Liver (tissue), 8 donors: ENCODE measurements at regions not wholly inside any gene's neighbourhood (a gene's known extent, or its start where the extent isn't known, plus 50 kb on each side); places are given as distances from the start of the nearest gene placed in this dataset.

ENCODE experiments used
- DNase-seq: peaks from one replicate; pipeline ENCODE4 v3.0.0-alpha.2; 2017; ENCODE audit warnings: low spot score
- H3K27ac ChIP-seq, 2 donors: one replicate each; pipeline ENCODE4 v1.7.0; 2013; ENCODE audit warnings: inconsistent platforms in 2 of 2, low read length in 2 of 2, control low read depth in 1 of 2, low read depth in 1 of 2, mild to moderate bottlenecking in 1 of 2
- H3K27me3 ChIP-seq, 4 donors: one replicate each; pipeline versions ENCODE4 v1.6.1 to v1.7.0; 2013; ENCODE audit warnings: low read length in 3 of 4, inconsistent platforms in 1 of 4, mild to moderate bottlenecking in 1 of 4, moderate library complexity in 1 of 4; ENCODE audit not compliant: control insufficient read depth in 4 of 4, insufficient read depth in 4 of 4
- H3K36me3 ChIP-seq, 4 donors: one replicate each; pipeline versions ENCODE4 v1.6.1 to v1.7.0; 2013; ENCODE audit warnings: low read length in 3 of 4, mild to moderate bottlenecking in 3 of 4, low read depth in 1 of 4, moderate library complexity in 1 of 4; ENCODE audit not compliant: control insufficient read depth in 4 of 4, insufficient read depth in 3 of 4
- H3K4me1 ChIP-seq, 4 donors: one replicate each; pipeline versions ENCODE4 v1.6.1 to v1.7.0; 2013; ENCODE audit warnings: low read length in 3 of 4, mild to moderate bottlenecking in 3 of 4, moderate library complexity in 1 of 4; ENCODE audit not compliant: control insufficient read depth in 4 of 4, insufficient read depth in 4 of 4
- H3K4me3 ChIP-seq, 3 donors: one replicate each; pipeline versions ENCODE4 v1.6.1 to v1.7.0; 2013; ENCODE audit warnings: low read length in 3 of 3, control low read depth in 1 of 3, low read depth in 1 of 3, mild to moderate bottlenecking in 1 of 3
- H3K9ac ChIP-seq, 2 donors: one replicate each; pipeline ENCODE4 v1.7.0; 2013; ENCODE audit warnings: low read length in 2 of 2, mild to moderate bottlenecking in 2 of 2, moderate library complexity in 2 of 2, control low read depth in 1 of 2, low read depth in 1 of 2
- H3K9me3 ChIP-seq, 4 donors: one replicate each; pipeline versions ENCODE4 v1.6.1 to v1.7.0; 2013; ENCODE audit warnings: low read length in 3 of 4; ENCODE audit not compliant: control insufficient read depth in 4 of 4
- FOXA1 ChIP-seq: IDR thresholded peaks from 2 replicates; pipeline ENCODE4 v1.6.1; 2016; ENCODE audit warnings: antibody characterized with exemption
- FOXA2 ChIP-seq: IDR thresholded peaks from 2 replicates; pipeline ENCODE4 v1.6.1; 2016; ENCODE audit warnings: antibody characterized with exemption
- HNF4A ChIP-seq, 2 donors: conservative IDR thresholded peaks; 2 replicates each; pipeline ENCODE4 v1.6.1; 2016; ENCODE audit warnings: antibody characterized with exemption in 2 of 2, mild to moderate bottlenecking in 2 of 2
- HNF4G ChIP-seq: IDR thresholded peaks from 2 replicates; pipeline ENCODE4 v1.6.1; 2016; ENCODE audit warnings: antibody characterized with exemption
- JUND ChIP-seq, 2 donors: IDR thresholded peaks; 2 replicates each; pipeline ENCODE4 v1.6.1; 2016; ENCODE audit warnings: antibody characterized with exemption in 2 of 2
- NR2F2 ChIP-seq: IDR thresholded peaks from 2 replicates; pipeline ENCODE4 v1.6.1; 2016; ENCODE audit warnings: antibody characterized with exemption
- RAD21 ChIP-seq, 2 donors: IDR thresholded peaks; 2 replicates each; pipeline ENCODE4 v1.6.1; 2016; ENCODE audit warnings: antibody characterized with exemption in 2 of 2, mild to moderate bottlenecking in 2 of 2
- RXRA ChIP-seq, 2 donors: IDR thresholded peaks; 2 replicates each; pipeline ENCODE4 v1.6.1; 2017 to 2018; ENCODE audit warnings: antibody characterized with exemption in 2 of 2, mild to moderate bottlenecking in 1 of 2
- SP1 ChIP-seq: IDR thresholded peaks from 2 replicates; pipeline ENCODE4 v1.6.1; 2018; ENCODE audit warnings: antibody characterized with exemption, mild to moderate bottlenecking
- TAF1 ChIP-seq: conservative IDR thresholded peaks from 2 replicates; pipeline ENCODE4 v1.6.1; 2016; ENCODE audit warnings: antibody characterized with exemption, mild to moderate bottlenecking
- YY1 ChIP-seq: IDR thresholded peaks from 2 replicates; pipeline ENCODE4 v1.6.1; 2016; ENCODE audit warnings: antibody characterized with exemption, mild to moderate bottlenecking
- WGBS: extraction: QIAGEN DNeasy Blood & Tissue Kit; methylation state at CpG from one replicate; pipeline ENCODE4 v1.1.7; 2013; 5-methylcytosine and 5-hydroxymethylcytosine counted together
- TF ChIP-seq, protein P1 (sequence below): IDR thresholded peaks from 2 replicates; pipeline ENCODE4 v1.6.1; 2016; ENCODE audit warnings: antibody characterized with exemption
- TF ChIP-seq, protein P2 (sequence below): IDR thresholded peaks from 2 replicates; pipeline ENCODE4 v1.6.1; 2016; ENCODE audit warnings: antibody characterized with exemption, mild to moderate bottlenecking
- TF ChIP-seq, protein P3 (sequence below): fragments of 150-350 bp; IDR thresholded peaks from 2 replicates; pipeline ENCODE4 v1.5.1; 2017; ENCODE audit warnings: improper control_type of control experiment, low read depth, low read length; ENCODE audit not compliant: missing input control
- TF ChIP-seq, protein P4 (sequence below): IDR thresholded peaks from 2 replicates; pipeline ENCODE4 v1.6.1; 2016; ENCODE audit warnings: antibody characterized with exemption
- TF ChIP-seq, protein P5 (sequence below): IDR thresholded peaks from 2 replicates; pipeline ENCODE4 v1.6.1; 2016; ENCODE audit warnings: antibody characterized with exemption
- donor health status: healthy.
- donor health status: healthy.
- donor health status: healthy.
- donor health status: healthy.
- donor health status: healthy.

DNA sequence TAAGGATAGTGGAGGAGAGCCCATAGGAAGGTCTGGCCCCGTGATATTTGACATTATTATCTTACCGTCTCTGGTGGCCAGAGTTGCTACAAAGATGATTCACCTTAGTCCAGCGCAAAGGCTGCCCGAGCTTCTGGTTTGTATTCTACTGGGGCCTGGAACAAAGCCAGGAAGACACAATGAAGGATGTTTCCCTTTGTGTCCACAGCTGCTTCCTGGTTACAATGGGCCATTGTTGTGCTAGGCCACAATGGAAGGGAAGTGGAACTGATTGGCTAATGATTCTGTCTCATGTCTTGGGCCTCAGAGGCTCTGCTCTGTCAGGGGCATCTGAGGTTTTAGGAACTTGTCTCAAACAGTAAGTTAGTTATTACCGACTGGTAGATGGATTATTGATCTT lies 132.2 kb downstream of the TDRD15 start:
- no peak overlapping the region for H3K4me3 ChIP-seq
- 73% methylated on average over 5 of the region's 5 CpGs for WGBS
- H3K27ac ChIP-seq = no peak overlapping the region
- H3K4me1 ChIP-seq = no peaks in the 10 kb centered on the region
- no peaks in the 10 kb centered on the region for H3K36me3 ChIP-seq
- H3K9ac ChIP-seq = no peak overlapping the region
- no peak for DNase-seq
- TF ChIP-seq JUND (IDR thresholded peaks at IDR 0.05) (no peak), RAD21 (IDR thresholded peaks at IDR 0.05) (no peak), RXRA (IDR thresholded peaks at IDR 0.05) (no peak), YY1 (no peak), HNF4G (no peak), SP1 (no peak), FOXA2 (no peak), TAF1 (no peak), NR2F2 (no peak), FOXA1 (no peak), HNF4A (conservative IDR thresholded peaks at IDR 0.05) (no peak)
- TF ChIP-seq, protein P1, sequence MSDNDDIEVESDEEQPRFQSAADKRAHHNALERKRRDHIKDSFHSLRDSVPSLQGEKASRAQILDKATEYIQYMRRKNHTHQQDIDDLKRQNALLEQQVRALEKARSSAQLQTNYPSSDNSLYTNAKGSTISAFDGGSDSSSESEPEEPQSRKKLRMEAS = no peak
- TF ChIP-seq, protein P2, sequence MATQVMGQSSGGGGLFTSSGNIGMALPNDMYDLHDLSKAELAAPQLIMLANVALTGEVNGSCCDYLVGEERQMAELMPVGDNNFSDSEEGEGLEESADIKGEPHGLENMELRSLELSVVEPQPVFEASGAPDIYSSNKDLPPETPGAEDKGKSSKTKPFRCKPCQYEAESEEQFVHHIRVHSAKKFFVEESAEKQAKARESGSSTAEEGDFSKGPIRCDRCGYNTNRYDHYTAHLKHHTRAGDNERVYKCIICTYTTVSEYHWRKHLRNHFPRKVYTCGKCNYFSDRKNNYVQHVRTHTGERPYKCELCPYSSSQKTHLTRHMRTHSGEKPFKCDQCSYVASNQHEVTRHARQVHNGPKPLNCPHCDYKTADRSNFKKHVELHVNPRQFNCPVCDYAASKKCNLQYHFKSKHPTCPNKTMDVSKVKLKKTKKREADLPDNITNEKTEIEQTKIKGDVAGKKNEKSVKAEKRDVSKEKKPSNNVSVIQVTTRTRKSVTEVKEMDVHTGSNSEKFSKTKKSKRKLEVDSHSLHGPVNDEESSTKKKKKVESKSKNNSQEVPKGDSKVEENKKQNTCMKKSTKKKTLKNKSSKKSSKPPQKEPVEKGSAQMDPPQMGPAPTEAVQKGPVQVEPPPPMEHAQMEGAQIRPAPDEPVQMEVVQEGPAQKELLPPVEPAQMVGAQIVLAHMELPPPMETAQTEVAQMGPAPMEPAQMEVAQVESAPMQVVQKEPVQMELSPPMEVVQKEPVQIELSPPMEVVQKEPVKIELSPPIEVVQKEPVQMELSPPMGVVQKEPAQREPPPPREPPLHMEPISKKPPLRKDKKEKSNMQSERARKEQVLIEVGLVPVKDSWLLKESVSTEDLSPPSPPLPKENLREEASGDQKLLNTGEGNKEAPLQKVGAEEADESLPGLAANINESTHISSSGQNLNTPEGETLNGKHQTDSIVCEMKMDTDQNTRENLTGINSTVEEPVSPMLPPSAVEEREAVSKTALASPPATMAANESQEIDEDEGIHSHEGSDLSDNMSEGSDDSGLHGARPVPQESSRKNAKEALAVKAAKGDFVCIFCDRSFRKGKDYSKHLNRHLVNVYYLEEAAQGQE = no peak
- TF ChIP-seq, protein P3, sequence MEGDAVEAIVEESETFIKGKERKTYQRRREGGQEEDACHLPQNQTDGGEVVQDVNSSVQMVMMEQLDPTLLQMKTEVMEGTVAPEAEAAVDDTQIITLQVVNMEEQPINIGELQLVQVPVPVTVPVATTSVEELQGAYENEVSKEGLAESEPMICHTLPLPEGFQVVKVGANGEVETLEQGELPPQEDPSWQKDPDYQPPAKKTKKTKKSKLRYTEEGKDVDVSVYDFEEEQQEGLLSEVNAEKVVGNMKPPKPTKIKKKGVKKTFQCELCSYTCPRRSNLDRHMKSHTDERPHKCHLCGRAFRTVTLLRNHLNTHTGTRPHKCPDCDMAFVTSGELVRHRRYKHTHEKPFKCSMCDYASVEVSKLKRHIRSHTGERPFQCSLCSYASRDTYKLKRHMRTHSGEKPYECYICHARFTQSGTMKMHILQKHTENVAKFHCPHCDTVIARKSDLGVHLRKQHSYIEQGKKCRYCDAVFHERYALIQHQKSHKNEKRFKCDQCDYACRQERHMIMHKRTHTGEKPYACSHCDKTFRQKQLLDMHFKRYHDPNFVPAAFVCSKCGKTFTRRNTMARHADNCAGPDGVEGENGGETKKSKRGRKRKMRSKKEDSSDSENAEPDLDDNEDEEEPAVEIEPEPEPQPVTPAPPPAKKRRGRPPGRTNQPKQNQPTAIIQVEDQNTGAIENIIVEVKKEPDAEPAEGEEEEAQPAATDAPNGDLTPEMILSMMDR = no peak
- TF ChIP-seq, protein P4, sequence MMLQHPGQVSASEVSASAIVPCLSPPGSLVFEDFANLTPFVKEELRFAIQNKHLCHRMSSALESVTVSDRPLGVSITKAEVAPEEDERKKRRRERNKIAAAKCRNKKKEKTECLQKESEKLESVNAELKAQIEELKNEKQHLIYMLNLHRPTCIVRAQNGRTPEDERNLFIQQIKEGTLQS = no peak
- H3K27me3 ChIP-seq = no peaks in the 10 kb centered on the region
- H3K9me3 ChIP-seq = no peaks in the 10 kb centered on the region

DNA sequence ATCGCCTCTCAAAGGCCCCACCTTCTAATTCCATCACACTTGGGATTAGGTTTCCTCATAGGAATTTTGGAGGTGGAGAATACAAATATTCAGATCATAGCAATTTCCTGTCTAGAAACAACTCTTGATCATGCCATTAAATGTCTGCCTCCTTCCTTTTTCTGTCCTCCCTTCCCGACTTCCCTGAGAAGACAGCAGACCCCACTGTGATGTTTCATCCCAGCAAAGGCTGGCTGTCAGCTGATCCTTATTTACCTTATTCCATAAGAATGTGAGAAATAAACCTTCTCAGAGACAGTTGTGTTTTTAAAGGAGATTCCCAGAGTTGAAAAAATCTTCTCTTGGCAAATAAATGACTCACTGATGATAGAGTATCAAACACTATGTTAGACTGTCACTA lies 133.9 kb downstream of the TDRD15 start:
- Histone ChIP-seq H3K9ac (no peak overlapping the region), H3K36me3 (no peaks in the 10 kb centered on the region), H3K27ac (no peak overlapping the region), H3K9me3 (no peaks in the 10 kb centered on the region), H3K4me3 (no peak overlapping the region), H3K4me1 (no peaks in the 10 kb centered on the region), H3K27me3 (no peaks in the 10 kb centered on the region)
- TF ChIP-seq, protein P5, sequence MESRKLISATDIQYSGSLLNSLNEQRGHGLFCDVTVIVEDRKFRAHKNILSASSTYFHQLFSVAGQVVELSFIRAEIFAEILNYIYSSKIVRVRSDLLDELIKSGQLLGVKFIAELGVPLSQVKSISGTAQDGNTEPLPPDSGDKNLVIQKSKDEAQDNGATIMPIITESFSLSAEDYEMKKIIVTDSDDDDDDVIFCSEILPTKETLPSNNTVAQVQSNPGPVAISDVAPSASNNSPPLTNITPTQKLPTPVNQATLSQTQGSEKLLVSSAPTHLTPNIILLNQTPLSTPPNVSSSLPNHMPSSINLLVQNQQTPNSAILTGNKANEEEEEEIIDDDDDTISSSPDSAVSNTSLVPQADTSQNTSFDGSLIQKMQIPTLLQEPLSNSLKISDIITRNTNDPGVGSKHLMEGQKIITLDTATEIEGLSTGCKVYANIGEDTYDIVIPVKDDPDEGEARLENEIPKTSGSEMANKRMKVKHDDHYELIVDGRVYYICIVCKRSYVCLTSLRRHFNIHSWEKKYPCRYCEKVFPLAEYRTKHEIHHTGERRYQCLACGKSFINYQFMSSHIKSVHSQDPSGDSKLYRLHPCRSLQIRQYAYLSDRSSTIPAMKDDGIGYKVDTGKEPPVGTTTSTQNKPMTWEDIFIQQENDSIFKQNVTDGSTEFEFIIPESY = no peak
- no peak for TF ChIP-seq JUND (IDR thresholded peaks at IDR 0.05)
- TF ChIP-seq, protein P3 = no peak
- DNase-seq = no peak
- WGBS = 91% methylated on average over 2 of the region's 2 CpGs
